GM19467 (cell line): ENCODE measurements at regions not wholly inside any gene's neighbourhood (a gene's known extent, or its start where the extent isn't known, plus 50 kb on each side); places are given as distances from the start of the nearest gene placed in this dataset.
A peak's percentile ranks its signal among the peaks of the same experiment; 100 is the strongest.
"Not testable (repeated sequence)": the region's sequence is repeated elsewhere in the genome, so short reads cannot be mapped to it uniquely, and the experiment has no call there.

Experiments used
- ATAC-seq: cut with Tn5 transposase; IDR thresholded peaks from one replicate; pipeline ENCODE4 v1.9.1; 2021; ENCODE audit warnings: mild to moderate bottlenecking, moderate library complexity; ENCODE audit not compliant: unreplicated experiment

GRCh38 chr6:166253778-166254204 is 54.4 kb downstream of the PRR18 start:
- no peak for ATAC-seq

DNA sequence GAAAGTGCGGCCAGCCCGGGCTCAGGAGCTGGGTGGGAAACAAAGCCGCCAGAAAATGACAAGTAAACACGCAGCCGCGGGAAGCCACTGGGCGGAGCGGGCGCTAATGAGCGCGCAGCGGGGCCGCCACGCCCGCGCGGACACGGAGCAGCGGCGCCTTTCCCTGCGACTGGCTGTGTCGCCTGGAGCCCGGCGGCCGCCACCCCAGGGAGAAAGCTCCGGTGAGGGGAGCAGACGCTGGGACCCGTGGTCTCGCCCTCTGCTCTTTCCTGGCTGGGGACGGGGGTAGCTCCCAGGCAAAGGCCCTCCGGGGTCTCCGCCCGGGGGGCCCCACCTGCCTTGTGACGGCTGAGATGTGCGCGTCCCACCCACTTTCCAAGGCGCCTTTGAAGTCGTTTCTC is 54.9 kb downstream of the PRR18 start:
- no peak for ATAC-seq

DNA sequence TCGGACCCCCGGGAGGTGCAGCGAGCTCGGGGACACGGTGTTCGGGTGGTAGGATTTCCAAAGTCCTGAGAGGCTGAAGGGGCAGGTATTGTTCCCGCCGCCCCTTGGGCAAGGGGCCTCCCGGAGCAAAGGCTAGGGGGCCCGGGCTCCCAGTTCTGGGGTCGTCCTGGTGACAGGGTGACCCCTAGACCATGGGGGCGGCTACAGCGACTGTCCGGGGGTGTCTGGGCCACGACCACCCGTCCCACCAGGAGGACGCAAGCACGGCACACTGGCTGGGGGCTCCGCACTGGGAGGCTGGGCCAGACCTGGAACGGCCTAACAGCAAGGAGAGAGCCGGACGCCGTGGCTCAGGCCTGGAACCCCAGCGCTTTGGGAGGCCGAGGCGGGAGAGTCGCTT is 55.6 kb downstream of the PRR18 start:
- no peak for ATAC-seq

GRCh38 chr6:166251655-166252054 is 56.5 kb downstream of the PRR18 start:
- no peak for ATAC-seq

DNA sequence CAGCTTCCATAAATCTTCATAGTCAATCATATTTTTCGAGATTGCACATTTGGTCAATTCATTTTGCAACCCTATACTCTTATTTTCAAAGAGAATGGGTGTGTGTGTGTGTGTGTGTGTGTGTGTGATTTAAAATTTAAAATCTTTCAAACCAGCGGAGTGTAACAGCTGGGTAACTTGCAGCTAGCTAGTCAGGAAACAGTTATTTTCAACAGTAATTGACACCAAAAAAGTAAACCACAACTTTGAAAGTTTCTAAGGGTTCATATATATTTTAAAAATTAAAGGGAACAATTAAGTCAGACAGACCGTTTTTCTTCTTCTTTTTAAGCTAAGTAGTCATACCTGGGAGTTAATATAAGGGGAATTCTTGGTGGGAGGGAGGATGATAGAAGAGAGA is 57.0 kb downstream of the PRR18 start:
- no peak for ATAC-seq

GRCh38 chr6:166249061-166249785 is 59.0 kb downstream of the PRR18 start:
- ATAC-seq, result not testable (repeated sequence)

DNA sequence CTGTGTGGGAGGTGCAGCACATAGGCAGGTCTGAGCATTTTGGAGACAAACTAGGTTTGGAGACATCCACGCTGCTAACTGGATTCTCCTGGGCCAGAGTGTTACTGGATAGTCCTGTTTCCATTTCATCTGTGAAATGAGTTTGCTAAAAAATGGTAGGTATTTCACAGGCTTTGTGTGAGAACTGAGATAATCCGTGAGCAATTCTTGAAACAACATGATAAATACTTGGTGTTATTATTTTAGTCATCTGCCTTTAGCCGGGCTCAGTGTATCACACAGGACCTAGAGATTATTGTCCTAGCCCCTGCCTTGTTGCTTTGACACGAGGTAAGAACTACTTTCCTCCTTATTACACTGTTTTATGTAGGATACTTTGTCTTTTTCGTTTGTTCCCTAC is 63.0 kb downstream of the PRR18 start:
- ATAC-seq, result no peak

DNA sequence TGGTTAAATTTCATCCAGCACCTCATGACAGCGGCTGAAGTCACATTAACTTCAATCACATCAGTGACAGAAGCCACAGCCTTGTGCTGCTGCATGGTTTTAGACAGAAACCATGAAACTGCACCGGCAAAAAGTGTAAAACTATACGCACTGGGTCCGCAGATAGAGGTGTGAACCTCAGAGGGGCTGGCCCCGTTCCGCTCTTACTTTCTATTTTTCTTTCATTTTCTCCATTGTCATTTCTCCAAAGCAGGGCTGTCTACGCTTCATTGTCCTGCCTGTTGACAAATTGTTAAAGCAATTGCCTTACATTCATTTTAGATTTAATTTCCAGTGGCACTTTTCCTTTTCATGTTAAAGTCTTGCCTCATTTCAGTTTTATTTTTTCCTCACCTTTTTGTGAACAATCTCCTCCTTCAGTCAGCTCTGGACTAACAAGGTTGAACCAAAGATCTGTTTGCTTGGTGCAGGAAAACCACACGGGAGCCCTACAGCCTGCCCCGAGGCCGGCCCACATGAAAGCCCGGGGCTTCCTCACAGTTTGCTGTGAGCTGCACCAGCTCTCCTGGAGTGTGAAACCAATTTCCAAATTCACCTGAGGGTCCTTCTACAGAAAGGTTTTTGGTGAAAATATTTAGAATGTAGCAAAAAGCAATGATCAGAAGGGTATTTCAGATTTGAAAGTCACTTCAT is 63.7 kb downstream of the PRR18 start:
- peak; percentile 95 for ATAC-seq

DNA sequence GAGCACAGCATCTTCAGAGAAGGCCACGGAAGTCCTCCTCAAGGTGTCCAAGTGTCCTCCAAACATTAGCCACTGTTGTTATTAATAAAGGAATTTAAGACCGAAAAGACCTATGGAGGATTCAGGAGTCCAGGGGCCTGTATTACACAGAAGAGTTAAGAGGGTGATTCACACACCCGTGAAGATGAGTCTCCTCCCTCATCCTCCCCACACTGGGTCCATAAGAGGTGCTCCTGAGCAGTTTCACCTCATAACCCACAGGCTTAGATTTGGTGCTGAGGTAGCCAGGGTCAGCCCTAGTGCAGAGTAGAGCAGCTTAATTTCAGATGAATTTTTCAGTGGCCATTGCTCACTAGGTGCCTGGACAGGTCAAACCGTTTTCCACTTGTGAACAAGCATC is 65.3 kb downstream of the PRR18 start:
- ATAC-seq, result no peak

DNA sequence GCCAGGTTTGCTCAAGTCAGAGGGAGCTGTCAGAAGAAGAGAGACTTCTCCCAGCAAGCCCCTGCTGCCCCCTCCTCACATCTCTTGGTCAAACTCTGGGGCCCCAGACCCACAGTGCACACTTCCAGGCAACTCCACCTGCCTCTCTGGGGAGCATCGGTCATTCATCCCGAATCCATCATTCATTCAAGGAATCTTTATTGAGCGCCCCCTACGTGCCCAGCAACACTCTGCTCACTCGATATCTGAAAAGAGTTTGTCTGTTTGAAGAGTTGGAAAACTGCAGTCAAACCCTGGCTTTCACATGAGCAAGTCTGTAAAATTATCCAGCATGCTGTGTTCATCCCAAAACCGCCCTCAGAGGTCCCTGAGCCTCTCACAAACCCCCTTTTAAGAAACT is 66.2 kb downstream of the PRR18 start:
- no peak for ATAC-seq

- no peak for ATAC-seq
Measured at GRCh38 chr6:166240889-166241288, 67.3 kb downstream of the PRR18 start.

DNA sequence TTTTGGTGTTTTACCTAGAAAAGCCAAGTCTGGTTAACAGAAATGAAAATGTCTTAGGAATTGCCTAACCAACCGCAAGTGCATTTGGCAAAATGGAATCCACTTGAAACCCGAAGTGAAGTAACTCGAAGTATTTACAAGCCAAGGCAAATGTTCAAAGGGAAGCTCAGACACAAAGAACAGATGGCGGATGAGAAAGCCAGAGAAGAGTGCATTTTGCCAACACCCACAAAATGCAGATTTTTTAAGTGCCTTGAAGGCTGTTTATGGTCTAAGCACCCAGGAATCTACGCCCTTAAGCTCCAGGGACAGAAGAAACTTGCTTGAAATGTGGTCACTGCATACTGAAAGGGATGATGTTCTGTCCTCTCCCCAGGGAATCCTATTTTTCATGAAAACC is 70.0 kb upstream of the TBXT start:
- ATAC-seq, result no peak

DNA sequence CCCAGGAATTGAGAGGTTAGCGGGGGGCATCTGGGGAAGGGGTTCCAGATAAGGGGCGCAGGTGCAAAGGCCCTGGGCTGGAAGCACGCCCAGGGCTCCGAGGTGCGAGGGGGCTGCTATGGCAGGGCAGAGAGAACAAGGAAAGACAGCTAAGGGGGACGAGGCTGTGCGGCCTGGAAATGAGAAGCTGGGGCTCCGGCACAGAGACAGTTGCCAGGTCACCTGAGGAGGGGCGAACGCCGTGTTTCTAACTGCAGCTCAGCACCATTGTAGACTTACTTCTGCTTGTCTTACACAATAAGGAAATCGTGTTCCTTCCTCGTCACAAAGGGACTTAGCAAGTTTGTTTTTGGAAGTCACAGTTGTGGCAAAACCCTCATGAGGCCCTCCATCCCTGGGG is 68.9 kb upstream of the TBXT start:
- ATAC-seq, result no peak

- no peak for ATAC-seq
Measured at GRCh38 chr6:166235666-166236292, 68.1 kb upstream of the TBXT start.

DNA sequence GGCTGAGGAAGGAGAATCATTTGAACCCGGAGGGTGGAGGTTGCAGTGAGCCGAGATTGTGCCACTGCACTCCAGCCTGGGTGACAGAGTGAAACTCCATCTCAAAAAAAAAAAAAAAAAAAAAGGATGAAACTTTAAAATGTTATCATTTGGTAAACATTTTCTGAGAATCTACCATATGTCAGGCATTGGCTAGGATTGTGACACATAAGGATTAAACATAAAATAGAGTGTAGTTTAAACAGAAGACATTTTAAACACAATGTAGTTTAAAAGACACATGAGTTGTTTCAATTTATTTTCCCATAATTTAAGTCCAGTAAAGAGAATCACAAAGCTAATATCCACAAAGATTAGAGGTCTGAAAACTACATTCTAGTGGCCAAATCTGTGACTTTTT is 63.5 kb upstream of the TBXT start:
- not testable (repeated sequence) for ATAC-seq

DNA sequence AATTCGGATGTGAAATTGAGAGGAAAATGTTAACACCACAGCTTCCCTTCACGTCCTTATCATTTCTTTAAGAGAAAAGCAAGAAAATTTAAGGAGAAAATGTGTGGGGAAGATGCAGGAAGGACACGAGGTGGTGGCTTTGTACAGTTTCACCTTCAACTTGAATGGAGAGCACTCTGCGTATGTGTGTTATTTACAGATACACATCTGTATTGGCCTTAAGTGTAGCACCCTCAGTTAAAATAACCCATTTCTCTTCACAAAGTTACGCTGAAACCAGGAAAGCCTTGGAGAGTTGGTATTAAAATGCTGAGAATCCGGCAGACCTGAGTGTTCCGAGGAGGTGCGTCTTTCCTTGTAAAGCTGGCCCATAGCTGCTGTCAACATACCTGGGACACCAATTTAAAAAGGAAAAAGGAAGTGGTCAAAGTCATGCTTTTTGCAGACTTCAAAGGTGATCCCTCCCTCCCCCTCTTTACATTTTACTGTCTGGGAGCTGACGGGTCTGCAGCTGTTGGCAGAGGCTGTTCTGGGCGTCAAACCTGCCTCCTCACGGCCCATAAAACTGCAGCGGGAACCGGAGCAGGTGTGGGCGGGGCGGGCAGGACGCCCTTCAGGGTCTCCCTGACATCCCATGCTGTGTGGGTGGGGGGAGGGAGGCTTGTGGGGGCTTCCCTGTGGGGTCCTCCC is 61.3 kb upstream of the TBXT start:
- no peak for ATAC-seq

GRCh38 chr6:166228425-166228824 is 60.8 kb upstream of the TBXT start:
- no peak for ATAC-seq

DNA sequence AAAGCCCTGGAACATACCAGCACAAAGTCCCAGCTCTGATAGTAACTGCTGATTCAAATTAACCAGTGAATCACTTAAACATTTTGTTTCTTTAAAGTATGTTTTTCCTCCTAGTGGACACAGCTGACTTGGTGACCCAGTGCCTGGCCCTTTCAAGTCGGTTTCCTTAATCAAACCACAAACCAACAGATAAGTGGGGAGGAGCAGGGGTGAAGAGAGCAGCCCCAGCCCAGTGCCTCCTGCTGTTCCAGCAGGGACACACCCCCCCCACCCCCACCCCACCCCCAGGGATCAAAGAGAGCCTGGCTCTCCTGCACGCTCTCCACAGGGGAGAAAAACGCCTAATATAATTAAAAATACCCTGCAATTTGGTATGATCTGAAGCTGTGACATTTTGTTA is 55.4 kb upstream of the TBXT start:
- no peak for ATAC-seq

DNA sequence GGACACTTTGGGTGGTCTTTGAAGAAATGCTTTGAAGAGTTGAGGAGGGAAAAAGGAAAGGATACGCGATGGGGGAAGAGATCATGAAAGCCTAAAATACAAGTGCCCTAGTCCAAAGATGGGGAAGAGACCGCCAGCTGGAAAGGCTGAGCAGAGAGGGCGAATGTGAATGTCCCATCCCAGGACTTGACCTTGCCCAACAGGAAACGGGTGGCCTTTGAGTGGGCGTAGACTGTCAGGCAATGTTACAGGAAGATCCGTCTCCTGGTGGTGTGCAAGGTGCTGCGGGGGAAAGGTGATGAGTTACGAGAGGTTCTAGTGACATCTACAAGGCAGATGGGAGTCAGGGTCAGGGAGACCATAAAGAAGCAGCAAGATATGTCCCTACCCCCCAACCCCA is 55.0 kb upstream of the TBXT start:
- ATAC-seq, result no peak

DNA sequence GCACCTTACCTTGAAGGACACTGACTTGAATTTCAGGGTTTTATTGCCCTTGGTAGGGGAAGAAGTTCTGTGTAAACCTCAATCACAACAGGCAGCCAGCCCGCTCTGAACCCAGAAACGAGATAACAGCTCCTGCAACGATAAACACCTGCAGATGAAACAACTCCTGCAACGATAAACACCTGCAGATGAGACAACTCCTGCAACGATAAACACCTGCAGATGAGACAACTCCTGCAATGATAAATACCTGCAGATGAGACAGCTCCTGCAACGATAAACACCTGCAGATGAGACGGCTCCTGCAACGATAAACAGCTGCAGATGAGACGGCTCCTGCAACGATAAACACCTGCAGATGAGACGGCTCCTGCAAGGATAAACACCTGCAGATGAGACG is 54.0 kb upstream of the TBXT start:
- ATAC-seq, result no peak

DNA sequence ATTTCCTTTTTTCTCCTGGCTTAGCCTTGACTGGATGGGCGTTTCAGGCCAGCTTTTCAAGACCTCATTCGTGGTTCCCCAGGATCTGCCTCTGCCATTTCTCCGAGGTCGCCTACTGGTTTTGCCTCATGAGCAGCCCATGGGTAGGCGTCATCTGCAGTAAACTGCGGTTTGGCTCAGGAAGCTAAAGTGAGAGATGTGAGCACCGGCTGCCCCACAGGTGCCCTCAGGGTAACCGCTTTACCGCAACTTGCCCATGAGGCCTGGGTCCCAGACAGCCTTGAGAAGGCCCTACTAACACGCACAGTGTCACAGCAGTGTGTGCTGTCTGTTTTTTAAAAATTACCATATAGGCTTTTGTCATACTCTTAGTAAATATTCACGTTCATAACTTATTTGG is 53.4 kb upstream of the TBXT start:
- ATAC-seq, result no peak
